HG02759 (cell line): ENCODE measurements at regions not wholly inside any gene's neighbourhood (a gene's known extent, or its start where the extent isn't known, plus 50 kb on each side); places are given as distances from the start of the nearest gene placed in this dataset.

Source experiments
- ATAC-seq: cut with Tn5 transposase; IDR thresholded peaks from one replicate; pipeline ENCODE4 v1.9.1; 2021; ENCODE audit warnings: mild to moderate bottlenecking, moderate library complexity; ENCODE audit not compliant: unreplicated experiment

DNA sequence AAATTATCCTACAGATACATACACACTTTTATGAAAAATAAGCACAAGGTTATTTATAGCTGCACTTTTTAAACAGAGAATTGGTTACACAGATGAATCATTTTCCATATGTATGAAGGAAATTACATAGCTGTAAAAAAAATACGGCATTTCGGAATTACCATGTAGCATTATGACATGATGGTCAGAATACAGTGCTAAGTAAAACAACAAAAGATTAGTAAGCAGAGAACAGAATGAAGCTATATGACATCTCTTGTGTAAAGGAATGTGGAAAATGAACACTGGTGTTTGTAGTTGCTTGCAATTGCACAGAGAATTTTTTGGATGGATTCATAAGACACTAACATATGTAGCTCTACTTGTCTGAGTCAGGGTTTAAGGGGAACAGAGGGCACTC is 1222.0 kb upstream of the PRKX start:
- ATAC-seq, result peak; percentile 42

DNA sequence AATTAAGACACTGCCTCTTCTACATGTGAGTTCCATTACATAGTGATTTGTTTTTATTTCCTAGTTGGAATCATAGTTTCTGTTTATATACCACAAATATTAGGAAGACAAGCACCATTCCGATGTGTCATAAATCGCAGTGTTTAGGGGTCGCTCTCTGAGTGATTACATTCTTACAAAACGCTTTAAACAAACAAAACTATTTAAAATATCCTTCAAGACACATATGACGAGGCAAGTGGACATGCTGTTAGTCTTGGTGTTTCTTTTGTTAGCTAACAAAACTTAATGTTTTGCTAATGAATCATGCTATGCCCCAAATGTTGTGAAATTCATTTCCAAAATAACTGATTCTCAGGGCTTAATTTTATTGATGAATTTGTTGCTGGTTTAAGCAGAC is 1219.3 kb upstream of the PRKX start:
- no peak for ATAC-seq

DNA sequence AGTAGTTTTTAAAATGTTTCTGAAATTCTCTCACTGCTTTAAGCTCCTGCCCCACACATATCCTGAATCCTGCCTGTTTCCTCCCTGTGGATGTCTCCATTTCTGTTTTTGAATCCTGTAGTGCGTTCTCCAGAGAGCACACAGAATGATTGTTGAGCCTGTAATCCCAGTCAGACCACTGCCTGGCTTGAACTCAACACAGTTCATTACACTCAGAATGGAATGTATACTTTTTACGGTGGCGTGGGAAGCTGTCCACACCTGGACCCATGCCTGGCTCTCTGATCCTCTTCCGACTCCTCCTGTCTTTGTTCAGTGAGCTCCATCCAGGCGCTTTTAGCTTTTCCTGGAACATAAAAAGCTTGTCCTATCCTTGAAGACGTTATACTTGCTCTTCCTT is 1217.0 kb upstream of the PRKX start:
- ATAC-seq, result no peak

DNA sequence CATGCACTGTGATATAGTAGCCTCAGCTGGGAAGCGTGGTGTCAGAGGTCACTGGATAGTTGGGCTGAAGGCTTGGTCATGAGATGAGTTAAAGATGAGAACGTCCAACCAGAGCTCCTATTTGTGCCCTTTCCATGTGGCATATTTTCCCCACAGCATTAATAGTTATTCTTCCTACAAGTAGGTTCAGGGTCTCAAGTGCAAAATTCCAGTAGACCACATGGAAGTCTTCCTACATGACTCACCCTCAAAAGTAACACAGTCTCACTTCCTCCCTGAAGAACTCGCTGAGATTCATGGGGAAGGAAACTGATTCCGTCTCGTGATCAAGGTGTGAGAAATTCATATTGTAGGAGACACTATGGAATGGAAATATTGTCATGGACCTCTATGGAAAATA is 1212.5 kb upstream of the PRKX start:
- no peak for ATAC-seq

DNA sequence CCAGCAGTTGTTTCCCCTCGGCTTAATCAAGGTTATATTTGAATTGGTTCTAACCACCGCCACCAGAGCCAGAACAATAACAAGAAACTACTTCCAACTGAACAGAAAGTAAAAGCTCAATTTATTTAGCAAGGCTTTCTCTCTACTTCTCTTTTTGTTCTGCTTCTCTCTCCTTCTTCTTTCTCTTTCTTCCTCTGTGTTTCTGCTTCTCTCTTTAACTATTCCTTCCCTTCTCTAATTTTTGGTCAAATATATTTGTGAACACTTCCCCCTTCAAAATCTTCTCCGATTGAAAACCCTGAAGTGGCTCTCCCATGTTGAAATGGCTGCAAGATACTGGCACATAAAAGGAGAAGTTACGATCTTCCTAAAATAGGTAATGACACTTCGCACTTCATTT is 1195.9 kb upstream of the PRKX start:
- no peak for ATAC-seq

DNA sequence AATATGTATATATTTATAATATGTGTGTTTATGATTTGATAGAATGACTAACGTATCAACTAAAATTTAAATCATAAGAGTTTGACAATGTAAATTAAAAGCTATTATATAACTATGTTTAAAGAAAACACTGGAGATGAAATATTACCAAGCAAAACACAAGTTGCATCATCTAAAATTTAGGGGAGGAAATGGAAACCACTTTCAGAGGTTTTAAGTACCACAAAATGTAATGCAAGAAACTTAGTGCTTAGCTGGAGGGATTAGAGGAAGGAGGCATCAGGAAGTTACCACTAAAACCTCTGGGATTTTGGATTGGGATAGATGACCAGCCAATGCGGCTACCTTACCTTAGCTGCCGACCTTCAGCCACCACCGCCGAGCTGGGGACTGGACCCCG is 1192.1 kb upstream of the PRKX start:
- ATAC-seq, result no peak

DNA sequence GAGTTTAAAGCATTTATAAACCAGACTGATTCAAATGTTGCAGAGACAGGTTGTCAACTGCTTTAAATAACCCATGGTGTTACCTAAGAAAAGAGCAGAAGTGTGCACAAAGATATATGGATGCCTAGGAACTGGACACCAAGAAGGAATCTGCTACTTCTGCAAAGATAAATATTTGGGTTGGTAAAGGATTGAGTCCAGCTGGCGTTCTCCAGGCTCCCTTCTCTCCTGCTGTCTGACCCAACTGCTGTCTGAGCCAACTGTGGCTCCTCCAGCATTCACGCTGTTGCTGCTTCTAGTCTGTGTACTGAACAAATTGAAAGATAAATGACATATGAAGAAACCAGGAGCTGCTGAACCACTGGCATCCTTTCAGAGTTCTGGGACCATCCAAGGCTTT is 1167.8 kb upstream of the PRKX start:
- ATAC-seq, result no peak

DNA sequence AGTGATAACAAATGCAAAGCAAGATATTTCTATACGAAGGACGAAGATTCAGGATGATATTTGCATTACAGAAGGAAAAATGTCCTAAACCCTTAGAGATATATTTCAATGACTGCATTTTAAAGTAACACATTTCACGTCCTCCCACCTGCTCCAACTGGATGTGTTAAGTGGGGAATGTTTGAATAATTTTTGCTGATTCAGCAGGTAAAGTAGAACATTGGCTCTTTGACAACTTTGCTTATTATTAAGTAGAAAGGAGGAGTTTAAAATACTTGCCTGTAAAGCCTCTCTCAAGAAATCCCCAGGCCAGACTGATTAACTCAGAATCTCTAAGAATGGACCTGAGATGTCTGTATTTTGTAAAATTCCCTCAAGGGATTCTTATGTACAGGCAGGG is 1165.2 kb upstream of the PRKX start:
- no peak for ATAC-seq

DNA sequence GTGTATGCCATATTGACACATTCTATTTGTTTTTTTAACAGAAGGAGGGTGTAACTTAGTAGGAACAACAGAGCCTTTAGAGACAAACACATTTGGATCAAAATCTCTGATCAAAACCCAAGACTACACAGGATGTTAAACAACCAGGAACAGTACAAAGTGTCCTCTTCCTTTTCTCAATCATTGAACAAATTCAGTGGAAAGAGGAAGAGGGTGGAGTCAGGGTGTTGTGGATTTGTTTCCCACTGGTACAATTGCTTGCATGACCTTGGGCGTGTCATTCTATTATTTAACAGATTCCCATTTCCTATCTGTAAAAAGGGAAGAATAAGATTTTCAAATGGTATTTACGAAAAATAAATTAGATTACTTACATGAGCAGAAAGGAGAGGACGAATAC is 1162.8 kb upstream of the PRKX start:
- no peak for ATAC-seq

DNA sequence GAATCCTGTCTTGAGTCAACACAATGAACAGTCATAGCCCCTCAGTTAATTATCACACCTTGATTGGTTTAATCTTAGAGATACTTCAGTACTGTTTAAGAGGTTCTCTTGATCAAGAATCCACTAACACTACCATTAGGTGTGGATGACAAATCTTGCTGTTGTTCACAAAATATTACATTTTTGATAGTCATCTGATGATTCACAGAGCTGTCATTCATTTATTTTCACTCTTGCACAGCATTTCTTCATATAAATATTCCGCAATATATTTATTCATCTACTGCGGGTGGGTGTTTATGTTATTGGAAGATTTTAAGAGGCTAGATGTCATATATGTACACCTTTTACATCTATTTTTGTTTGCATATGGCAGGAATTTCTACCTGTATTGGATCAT is 1138.1 kb upstream of the PRKX start:
- no peak for ATAC-seq

DNA sequence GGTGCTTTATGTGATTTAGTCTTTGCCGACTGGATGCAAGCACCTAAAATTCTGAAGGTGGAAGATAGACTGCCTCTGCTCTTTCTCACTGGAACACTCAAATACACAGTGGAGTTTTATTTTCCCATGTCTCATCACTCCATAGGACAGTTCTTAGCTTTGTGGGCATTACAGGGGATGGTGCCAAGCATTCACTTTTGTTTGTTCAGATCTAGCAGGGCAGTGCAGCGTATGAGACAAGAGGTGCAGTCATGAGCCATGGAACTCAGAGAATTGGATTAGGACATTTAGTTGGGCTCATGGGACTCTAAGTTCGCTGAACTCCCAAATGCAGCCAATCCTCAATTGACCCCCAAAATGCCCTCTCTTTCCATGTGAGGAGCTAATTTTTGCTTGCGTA is 1136.9 kb upstream of the PRKX start:
- ATAC-seq, result no peak

DNA sequence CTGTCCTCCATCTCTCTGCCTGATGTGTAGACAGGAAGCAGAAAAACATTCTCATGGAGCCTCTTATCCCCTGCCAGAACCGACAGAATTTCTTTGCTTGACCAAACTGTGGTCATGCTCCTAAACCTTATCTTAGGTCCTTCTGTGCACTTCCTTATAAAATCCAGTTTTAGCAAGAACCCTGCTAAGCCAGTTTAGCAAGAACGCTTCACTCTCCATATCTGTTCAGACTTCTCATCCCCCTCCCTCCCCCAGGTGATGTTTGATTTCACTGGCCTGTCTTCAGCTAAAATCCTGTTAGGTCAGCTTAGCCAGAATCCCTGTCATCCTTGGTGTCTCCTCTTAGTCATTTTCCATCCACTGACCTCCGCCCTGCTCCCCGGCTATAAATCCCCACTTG is 1130.9 kb upstream of the PRKX start:
- ATAC-seq, result no peak

DNA sequence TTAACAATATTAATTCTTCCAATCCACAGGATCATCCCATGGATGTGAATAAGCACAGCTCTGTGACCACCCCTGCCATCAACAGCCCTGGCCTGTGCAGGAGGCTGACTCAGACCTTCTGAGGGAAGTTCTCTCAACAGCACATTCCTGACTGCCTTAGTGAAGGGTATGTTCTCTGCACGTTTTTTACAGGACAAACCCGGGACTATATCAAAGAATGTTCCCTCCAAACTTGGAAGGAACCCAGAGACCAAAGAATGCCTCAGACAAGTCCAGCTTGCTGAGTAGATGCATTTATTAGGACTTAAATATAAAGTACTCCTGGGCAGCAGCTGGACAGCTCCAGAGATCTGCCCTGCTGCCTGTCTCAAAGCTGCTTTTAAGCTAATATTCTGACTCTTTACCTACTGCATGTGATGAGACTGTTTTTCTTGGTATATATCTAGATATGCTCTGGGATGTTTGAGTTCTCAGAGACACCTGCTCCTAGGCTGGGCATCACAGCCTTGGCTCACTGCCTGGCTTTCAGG is 1127.8 kb upstream of the PRKX start:
- no peak for ATAC-seq

DNA sequence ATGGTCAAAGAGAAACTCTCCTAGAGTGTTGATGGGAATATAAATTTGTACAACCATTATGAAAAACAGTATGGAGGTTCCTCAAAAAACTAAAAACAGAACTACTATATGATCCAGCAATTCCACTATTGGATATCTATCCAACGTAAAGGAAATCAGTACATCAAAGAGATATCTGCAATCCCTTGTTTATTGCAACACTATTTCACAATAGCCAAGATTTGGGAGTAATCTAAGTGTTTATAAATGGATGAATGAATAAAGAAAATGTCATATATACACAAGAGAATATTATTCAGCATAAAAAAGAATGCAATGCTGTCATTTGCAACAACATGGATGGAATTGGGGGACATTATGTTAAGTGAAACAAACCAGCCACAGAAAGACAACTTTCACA is 1118.1 kb upstream of the PRKX start:
- no peak for ATAC-seq

DNA sequence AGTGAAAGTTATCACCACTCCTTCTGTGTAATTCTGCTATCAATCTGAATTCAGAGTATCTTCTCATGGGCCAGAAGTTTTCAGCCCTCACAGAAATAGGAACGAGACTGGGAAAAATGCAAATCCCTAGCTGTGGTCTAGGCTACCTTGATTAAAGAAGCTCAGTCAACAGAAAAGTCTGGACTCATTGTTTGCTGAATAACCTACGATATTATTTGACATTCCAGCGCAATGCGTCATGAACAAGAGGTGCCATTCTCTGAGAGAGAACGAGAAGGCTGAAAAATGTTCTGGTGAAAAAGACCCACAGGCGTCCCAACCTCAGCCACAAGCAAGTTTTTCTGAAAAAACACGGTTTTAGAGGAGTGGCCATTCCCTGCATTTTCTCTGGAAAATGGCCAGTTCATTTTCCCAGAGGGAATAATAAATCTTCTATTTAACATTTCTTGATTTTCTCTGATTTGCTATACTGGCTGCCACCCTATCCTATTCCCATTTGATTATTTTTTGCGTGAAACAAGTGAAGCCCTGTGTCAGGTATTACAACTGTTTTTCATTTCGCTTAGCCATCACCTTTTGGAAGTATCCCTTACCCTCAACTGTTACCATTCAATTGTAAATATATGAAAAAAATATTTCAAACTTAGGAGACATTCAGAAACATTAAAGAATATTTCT is 1117.6 kb upstream of the PRKX start:
- no peak for ATAC-seq

DNA sequence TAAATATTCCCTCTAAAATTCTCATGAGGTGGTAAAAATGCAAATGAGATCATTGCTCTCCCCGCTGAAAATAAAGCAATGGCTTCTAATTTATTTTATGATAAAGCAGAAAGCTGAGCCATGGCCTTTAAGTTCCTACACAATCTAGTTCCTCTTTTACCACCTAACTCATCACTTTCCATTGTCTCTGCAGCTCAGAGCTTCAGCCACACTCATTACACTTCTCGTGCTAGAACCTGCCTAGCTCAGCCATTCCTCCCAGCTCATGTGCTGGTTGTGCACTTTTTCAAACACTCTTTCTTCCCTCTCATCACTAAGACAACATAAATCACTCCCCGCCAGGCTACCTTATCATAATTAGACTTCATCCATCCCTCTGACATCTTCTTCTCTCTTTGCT is 1112.1 kb upstream of the PRKX start:
- no peak for ATAC-seq

DNA sequence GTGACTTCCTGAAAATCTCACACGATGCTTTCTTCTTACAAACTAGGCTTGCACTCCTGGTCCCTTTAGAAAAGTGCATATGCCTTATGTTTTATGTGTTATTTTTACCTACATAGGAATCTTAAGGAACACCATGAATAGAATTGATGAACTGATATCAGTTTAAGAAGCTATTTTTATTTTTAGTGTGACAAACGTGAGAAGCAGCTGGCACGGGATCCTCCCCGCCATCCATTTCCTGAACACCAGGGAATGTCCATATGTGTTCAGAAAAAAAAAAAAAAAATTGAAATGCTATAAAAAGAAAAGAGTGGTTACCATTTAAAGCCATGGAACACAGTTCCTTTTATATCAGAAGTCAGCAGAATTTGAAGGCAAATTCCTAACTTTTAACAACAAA is 1096.1 kb upstream of the PRKX start:
- no peak for ATAC-seq

DNA sequence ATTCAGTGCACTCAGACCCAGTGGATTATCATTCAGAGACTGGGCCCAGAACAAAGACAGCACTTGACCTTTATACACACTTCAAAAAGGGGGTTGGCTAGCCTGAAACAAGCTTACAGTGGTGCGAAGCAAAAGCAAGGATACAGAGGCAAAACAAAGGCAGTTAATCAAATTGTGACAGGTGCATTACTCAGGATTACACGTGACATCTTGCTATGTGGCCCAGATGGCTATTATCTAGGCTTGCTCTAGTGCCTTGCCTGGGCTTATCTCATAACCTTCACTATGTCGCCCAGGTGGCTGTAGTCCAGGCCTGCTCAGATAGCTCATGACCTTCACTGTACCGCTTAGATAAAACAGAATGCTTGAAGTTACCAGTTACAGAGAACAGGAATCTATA is 1092.1 kb upstream of the PRKX start:
- ATAC-seq, result no peak

DNA sequence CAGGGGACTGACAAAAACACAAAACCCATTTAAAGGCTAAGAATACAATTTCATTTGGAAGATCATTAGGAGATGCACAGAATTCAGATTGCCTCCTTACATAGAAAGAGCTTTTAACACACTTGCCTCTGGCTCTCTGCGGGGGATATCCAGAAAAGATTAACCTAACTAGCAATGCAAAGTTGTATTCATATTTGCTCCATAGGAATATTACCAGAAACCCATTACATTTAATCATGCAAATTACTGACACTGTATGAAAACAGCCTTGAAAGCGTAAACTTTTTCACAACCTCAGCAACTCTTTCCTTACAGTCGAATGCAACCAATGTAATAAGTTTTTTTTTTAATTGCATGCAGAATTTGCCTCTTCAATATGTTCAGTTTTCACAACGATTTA is 1087.3 kb upstream of the PRKX start:
- ATAC-seq, result no peak

DNA sequence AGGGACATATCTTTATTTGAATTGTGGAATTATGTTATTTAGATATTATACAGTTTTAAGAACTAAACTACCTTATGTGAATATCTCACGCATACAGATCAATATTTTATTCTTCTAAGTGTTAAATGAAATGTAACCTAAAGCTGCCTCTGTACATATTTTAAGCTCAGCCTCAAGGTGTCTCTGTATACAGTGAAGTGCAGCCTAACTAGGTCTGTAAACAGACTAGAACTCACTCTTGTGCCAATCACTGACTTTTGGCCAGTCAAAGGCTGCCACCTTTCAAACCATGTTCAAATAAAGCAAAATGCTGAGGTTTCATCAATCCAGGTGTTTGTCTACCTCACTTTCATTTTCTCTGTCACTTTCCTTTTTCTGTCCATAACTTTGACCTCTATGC is 1074.5 kb upstream of the PRKX start:
- no peak for ATAC-seq

DNA sequence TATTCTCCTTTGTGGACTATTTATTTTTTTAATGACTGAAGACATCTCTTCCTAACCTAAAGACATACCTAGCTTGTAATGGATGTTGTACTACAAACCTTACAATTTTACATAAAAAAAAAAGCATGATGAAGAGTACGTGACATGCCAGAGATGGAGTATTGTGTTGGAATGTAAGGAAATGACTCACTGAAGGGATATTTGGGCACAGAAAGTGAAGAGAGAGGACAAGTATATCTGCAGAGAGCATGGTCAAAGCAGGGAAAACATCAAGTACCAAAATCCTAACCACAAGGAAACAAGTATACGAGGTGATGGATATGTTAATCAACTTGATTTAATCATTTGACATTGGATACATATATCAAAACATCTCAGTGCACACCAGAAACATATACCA is 1051.4 kb upstream of the PRKX start:
- no peak for ATAC-seq

DNA sequence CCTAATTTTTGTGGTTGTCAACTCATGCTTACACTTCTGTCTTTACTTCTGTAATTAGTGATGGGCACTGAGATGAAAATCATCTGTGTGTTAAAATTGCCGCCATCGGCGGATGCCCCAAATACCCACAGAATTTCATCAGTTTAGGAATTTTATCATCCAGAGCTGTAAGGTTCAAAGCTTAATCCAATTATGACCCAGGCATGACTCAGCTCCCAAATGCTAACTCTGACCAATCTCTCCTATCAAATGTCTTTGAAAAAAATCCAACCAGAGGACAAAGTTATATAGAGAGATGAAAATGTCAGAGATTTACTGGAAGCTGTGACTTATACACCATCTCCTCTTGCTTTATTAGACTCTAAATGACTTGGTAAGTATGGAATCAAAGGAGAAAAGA is 1048.7 kb upstream of the PRKX start:
- ATAC-seq, result no peak

DNA sequence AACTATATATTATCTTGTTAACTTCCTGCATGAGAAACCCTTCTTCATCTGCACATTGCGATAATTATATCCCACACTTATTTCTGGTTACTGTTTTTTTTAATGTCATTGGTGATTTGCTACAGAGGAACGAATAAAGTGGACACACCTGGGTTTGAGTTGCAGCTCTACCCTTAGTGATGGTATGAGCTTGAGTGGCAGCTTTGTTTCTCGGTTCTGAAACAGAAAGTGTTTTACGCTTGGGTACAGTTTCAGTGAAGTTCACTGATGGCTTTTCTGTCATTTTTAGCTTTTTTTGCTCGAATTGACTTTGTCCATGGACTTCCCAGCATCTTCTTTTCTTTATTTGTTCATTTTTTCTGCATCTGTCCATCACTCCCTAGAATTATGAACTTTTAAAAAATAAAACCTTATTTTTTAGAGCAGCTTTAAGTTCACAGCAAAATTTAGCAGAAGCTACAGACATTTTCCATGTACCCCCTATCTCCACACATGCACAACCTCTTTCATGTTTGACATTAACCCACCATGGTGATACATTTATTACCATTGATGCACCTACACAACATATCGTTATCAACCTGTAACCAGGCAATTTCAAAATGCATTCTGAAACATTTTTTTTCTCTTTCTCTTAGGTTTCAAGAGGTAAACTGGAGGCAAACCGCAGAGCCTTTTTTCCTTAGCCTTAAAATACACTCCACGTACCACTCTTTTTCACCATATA is 1041.6 kb upstream of the PRKX start:
- peak; percentile 98 for ATAC-seq
